K562 (cell line): ENCODE measurements at regions not wholly inside any gene's neighbourhood (a gene's known extent, or its start where the extent isn't known, plus 50 kb on each side); places are given as distances from the start of the nearest gene placed in this dataset.

Experiments
- BCL6 ChIP-seq: fragments of 250-450 bp; sonication (Bioruptor Pico); IDR thresholded peaks from 2 replicates; pipeline ENCODE4 v1.4.0; 2020
- CBFA2T3 ChIP-seq: fragments of 450-650 bp; IDR thresholded peaks from 2 replicates; pipeline ENCODE4 v1.6.1; 2017
- CBX1 ChIP-seq: sonication (generic); IDR thresholded peaks from 2 replicates; pipeline ENCODE4 v1.6.1; 2016; ENCODE audit warnings: antibody characterized with exemption, low read depth, mild to moderate bottlenecking
- MAFK ChIP-seq: IDR thresholded peaks from 2 replicates; pipeline ENCODE4 v1.6.1; 2011; ENCODE audit warnings: low read length, improper control_type of control experiment
- ZNF174 ChIP-seq: fragments of 250-450 bp; sonication (Bioruptor Pico); IDR thresholded peaks from 2 replicates; pipeline ENCODE4 v1.4.0; 2020; ENCODE audit warnings: mild to moderate bottlenecking
- ZNF668 ChIP-seq: fragments of 250-450 bp; sonication (Bioruptor Pico); IDR thresholded peaks from 2 replicates; pipeline ENCODE4 v1.8.0; 2022; ENCODE audit warnings: mild to moderate bottlenecking, inconsistent platforms
- ZNF717 ChIP-seq: fragments of 250-450 bp; sonication (Bioruptor Pico); IDR thresholded peaks from 2 replicates; pipeline ENCODE4 v1.5.0; 2021
- TF ChIP-seq, protein P1 (sequence below): fragments of 450-650 bp; IDR thresholded peaks from 2 replicates; pipeline ENCODE4 v1.6.1; 2016; ENCODE audit warnings: low read depth

DNA sequence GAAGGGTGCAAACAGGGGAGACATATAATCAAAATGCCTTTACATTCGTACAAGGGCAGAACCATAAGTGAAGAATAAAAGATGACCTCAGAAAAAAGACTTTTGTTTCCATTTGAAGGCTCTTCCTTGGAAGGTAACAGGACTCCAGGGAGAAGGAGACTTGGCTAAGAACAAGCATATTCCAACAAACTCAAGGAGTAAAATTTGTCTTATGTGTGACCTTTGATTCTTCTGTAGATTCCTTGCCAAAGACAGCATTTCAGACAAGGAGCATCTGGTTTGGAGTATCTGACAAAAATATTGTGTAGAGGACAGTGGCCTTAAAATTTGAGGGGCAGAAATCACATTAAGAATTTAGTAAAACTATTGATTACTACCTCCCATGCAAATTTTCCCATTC is 991.9 kb downstream of the FLRT2 start (continued):
- TF ChIP-seq, protein P1, sequence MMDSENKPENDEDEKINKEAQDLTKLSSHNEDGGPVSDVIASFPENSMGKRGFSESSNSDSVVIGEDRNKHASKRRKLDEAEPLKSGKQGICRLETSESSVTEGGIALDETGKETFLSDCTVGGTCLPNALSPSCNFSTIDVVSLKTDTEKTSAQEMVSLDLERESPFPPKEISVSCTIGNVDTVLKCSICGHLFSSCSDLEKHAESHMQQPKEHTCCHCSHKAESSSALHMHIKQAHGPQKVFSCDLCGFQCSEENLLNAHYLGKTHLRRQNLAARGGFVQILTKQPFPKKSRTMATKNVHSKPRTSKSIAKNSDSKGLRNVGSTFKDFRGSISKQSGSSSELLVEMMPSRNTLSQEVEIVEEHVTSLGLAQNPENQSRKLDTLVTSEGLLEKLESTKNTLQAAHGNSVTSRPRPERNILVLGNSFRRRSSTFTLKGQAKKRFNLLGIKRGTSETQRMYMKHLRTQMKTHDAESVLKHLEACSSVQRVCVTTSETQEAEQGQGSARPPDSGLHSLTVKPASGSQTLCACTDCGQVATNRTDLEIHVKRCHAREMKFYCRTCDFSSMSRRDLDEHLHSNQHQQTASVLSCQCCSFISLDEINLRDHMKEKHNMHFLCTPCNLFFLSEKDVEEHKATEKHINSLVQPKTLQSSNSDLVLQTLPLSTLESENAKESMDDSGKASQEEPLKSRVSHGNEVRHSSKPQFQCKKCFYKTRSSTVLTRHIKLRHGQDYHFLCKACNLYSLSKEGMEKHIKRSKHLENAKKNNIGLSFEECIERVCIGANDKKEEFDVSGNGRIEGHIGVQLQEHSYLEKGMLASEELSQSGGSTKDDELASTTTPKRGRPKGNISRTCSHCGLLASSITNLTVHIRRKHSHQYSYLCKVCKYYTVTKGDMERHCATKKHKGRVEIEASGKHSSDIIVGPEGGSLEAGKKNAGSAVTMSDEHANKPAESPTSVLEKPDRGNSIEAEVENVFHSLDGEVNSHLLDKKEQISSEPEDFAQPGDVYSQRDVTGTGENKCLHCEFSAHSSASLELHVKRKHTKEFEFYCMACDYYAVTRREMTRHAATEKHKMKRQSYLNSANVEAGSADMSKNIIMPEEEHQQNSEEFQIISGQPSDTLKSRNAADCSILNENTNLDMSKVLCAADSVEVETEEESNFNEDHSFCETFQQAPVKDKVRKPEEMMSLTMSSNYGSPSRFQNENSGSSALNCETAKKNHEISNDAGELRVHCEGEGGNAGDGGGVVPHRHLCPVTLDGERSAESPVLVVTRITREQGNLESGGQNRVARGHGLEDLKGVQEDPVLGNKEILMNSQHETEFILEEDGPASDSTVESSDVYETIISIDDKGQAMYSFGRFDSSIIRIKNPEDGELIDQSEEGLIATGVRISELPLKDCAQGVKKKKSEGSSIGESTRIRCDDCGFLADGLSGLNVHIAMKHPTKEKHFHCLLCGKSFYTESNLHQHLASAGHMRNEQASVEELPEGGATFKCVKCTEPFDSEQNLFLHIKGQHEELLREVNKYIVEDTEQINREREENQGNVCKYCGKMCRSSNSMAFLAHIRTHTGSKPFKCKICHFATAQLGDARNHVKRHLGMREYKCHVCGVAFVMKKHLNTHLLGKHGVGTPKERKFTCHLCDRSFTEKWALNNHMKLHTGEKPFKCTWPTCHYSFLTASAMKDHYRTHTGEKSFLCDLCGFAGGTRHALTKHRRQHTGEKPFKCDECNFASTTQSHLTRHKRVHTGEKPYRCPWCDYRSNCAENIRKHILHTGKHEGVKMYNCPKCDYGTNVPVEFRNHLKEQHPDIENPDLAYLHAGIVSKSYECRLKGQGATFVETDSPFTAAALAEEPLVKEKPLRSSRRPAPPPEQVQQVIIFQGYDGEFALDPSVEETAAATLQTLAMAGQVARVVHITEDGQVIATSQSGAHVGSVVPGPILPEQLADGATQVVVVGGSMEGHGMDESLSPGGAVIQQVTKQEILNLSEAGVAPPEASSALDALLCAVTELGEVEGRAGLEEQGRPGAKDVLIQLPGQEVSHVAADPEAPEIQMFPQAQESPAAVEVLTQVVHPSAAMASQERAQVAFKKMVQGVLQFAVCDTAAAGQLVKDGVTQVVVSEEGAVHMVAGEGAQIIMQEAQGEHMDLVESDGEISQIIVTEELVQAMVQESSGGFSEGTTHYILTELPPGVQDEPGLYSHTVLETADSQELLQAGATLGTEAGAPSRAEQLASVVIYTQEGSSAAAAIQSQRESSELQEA, result no peak
- TF ChIP-seq CBFA2T3 (no peak), BCL6 (CRISPR knock-in tag) (no peak), ZNF717 (CRISPR knock-in tag) (no peak), MAFK (no peak), CBX1 (no peak), ZNF174 (CRISPR knock-in tag) (no peak), ZNF668 (CRISPR knock-in tag) (no peak)
